PC-9 (cell line): ENCODE measurements at regions not wholly inside any gene's neighbourhood (a gene's known extent, or its start where the extent isn't known, plus 50 kb on each side); places are given as distances from the start of the nearest gene placed in this dataset.

Experiments used
- CTCF ChIP-seq: fragments of 200-600 bp; sonication (generic); conservative IDR thresholded peaks from 2 replicates; pipeline ENCODE4 v1.6.1; 2017; ENCODE audit warnings: mixed run types, antibody characterized with exemption, mild to moderate bottlenecking, moderate library complexity
- EZH2 ChIP-seq: fragments of 200-600 bp; sonication (generic); IDR thresholded peaks from 2 replicates; pipeline ENCODE4 v1.8.0; 2017; ENCODE audit warnings: antibody characterized with exemption, low read depth

GRCh38 chr12:116482179-116482578 is 77.0 kb upstream of the MAP1LC3B2 start:
- no peak for TF ChIP-seq CTCF
- TF ChIP-seq EZH2 = no peak
